ENCODE measurements at regions not wholly inside any gene's neighbourhood (a gene's known extent, or its start where the extent isn't known, plus 50 kb on each side); places are given as distances from the start of the nearest gene placed in this dataset.

GRCh38 chr4:54371173-54371572, 142.1 kb downstream of the PDGFRA start:
- TF ChIP-seq CTCF (IDR thresholded peaks at IDR 0.05; ENCODE audit: low read depth, low read length, missing input control) (no peak), RAD21 (IDR thresholded peaks at IDR 0.05) (no peak), REST (IDR thresholded peaks at IDR 0.05) (no peak), TAF1 (conservative IDR thresholded peaks at IDR 0.05) (no peak), YY1 (IDR thresholded peaks at IDR 0.05) (no peak)
